ENCODE measurements at regions not wholly inside any gene's neighbourhood (a gene's known extent, or its start where the extent isn't known, plus 50 kb on each side); places are given as distances from the start of the nearest gene placed in this dataset.

GRCh38 chr5:115372146-115372545 lies 75.7 kb upstream of the CCDC112 start:
- no peak overlapping the region for H3K4me3 ChIP-seq (ENCODE audit: control insufficient read depth, low read depth, low read length)
- peak; percentile 20 for DNase-seq (ENCODE audit: low read depth)
- no peak for TF ChIP-seq CTCF (conservative IDR thresholded peaks at IDR 0.05; ENCODE audit: control insufficient read depth, insufficient read depth, low read depth, low read length)

GRCh38 chr5:115369430-115370144 lies 73.1 kb upstream of the CCDC112 start:
- H3K4me3 ChIP-seq (ENCODE audit: control insufficient read depth, low read depth, low read length): no peak overlapping the region
- no peak for TF ChIP-seq CTCF (conservative IDR thresholded peaks at IDR 0.05; ENCODE audit: control insufficient read depth, insufficient read depth, low read depth, low read length)
- no peak for DNase-seq (ENCODE audit: low read depth)

- no peak overlapping the region for H3K4me3 ChIP-seq (ENCODE audit: control insufficient read depth, low read depth, low read length)
- DNase-seq (ENCODE audit: low read depth): peak; percentile 88
- peak; percentile 9 for TF ChIP-seq CTCF (conservative IDR thresholded peaks at IDR 0.05; ENCODE audit: control insufficient read depth, insufficient read depth, low read depth, low read length)
These were observed 69.8 kb upstream of the CCDC112 start for GRCh38 chr5:115366223-115366622.

GRCh38 chr5:115363879-115364278 lies 67.4 kb upstream of the CCDC112 start:
- no peak overlapping the region for H3K4me3 ChIP-seq (ENCODE audit: control insufficient read depth, low read depth, low read length)
- TF ChIP-seq CTCF (conservative IDR thresholded peaks at IDR 0.05; ENCODE audit: control insufficient read depth, insufficient read depth, low read depth, low read length): no peak
- DNase-seq (ENCODE audit: low read depth): no peak

- peak; percentile 35 for DNase-seq (ENCODE audit: low read depth)
- no peak overlapping the region for H3K4me3 ChIP-seq (ENCODE audit: control insufficient read depth, low read depth, low read length)
- TF ChIP-seq CTCF (conservative IDR thresholded peaks at IDR 0.05; ENCODE audit: control insufficient read depth, insufficient read depth, low read depth, low read length): no peak
These were observed 63.7 kb upstream of the CCDC112 start for GRCh38 chr5:115360046-115360685.

GRCh38 chr5:115355767-115356381 lies 59.4 kb upstream of the CCDC112 start:
- no peak for DNase-seq (ENCODE audit: low read depth)
- no peak for TF ChIP-seq CTCF (conservative IDR thresholded peaks at IDR 0.05; ENCODE audit: control insufficient read depth, insufficient read depth, low read depth, low read length)
- no peak overlapping the region for H3K4me3 ChIP-seq (ENCODE audit: control insufficient read depth, low read depth, low read length)
